Astrocyte (in vitro differentiated cells and primary cell): ENCODE measurements at regions not wholly inside any gene's neighbourhood (a gene's known extent, or its start where the extent isn't known, plus 50 kb on each side); places are given as distances from the start of the nearest gene placed in this dataset.
"Not testable (repeated sequence)": the region's sequence is repeated elsewhere in the genome, so short reads cannot be mapped to it uniquely, and the experiment has no call there.

Experiments
- DNase-seq: peaks from one replicate; pipeline ENCODE4 v3.0.0-alpha.2; 2010; ENCODE audit warnings: low read depth
- FAIRE-seq: peaks from 2 replicates; lab custom pipeline; 2011; peaks lifted over from hg19 to GRCh38; lab: Jason Lieb, UNC
- H2AFZ ChIP-seq: 2 replicates; pipeline ENCODE4 v1.6.0; 2012; ENCODE audit warnings: low read depth, low read length, inconsistent platforms
- H3K27ac ChIP-seq: 2 replicates; pipeline ENCODE4 v1.5.1; 2011; ENCODE audit warnings: low read depth, low read length, inconsistent platforms
- H3K27me3 ChIP-seq: 2 replicates; pipeline ENCODE4 v1.6.0; 2011; ENCODE audit warnings: low read length, inconsistent platforms; ENCODE audit not compliant: insufficient read depth
- H3K36me3 ChIP-seq: 2 replicates; pipeline ENCODE4 v1.5.1; 2011; ENCODE audit warnings: low read length, inconsistent platforms; ENCODE audit not compliant: insufficient read depth
- H3K4me1 ChIP-seq: 2 replicates; pipeline ENCODE4 v1.5.1; 2011; ENCODE audit warnings: low read length, inconsistent platforms; ENCODE audit not compliant: insufficient read depth
- H3K4me2 ChIP-seq: 2 replicates; pipeline ENCODE4 v1.6.0; 2012; ENCODE audit warnings: low read length, inconsistent platforms
- H3K4me3 ChIP-seq: 2 replicates; pipeline ENCODE4 v1.5.1; 2011; ENCODE audit warnings: low read depth, mild to moderate bottlenecking, low read length, inconsistent platforms; ENCODE audit not compliant: insufficient read depth
- H3K79me2 ChIP-seq: 2 replicates; pipeline ENCODE4 v1.6.0; 2012; ENCODE audit warnings: mild to moderate bottlenecking, low read length, inconsistent platforms; ENCODE audit not compliant: insufficient read depth
- H3K9ac ChIP-seq: 2 replicates; pipeline ENCODE4 v1.6.0; 2012; ENCODE audit warnings: mild to moderate bottlenecking, low read length, inconsistent platforms
- H3K9me3 ChIP-seq: 2 replicates; pipeline ENCODE4 v1.5.1; 2012; ENCODE audit warnings: low read depth, mild to moderate bottlenecking, low read length, inconsistent platforms; ENCODE audit not compliant: insufficient read depth
- H4K20me1 ChIP-seq: 2 replicates; pipeline ENCODE4 v1.6.0; 2012; ENCODE audit warnings: low read length, inconsistent platforms; ENCODE audit not compliant: insufficient read depth
- H3K27ac Mint-ChIP-seq: one replicate; pipeline ENCODE4 v1.8.0; 2021; ENCODE audit warnings: mild to moderate bottlenecking, mixed read lengths; ENCODE audit not compliant: unreplicated experiment
- H3K27me3 Mint-ChIP-seq: one replicate; pipeline ENCODE4 v1.8.0; 2021; ENCODE audit warnings: low read depth, mixed read lengths; ENCODE audit not compliant: unreplicated experiment
- H3K36me3 Mint-ChIP-seq: one replicate; pipeline ENCODE4 v1.8.0; 2021; ENCODE audit warnings: low read depth, mixed read lengths; ENCODE audit not compliant: unreplicated experiment
- H3K4me1 Mint-ChIP-seq: one replicate; pipeline ENCODE4 v1.8.0; 2021; ENCODE audit warnings: low read depth, mixed read lengths; ENCODE audit not compliant: unreplicated experiment
- H3K4me3 Mint-ChIP-seq: one replicate; pipeline ENCODE4 v1.8.0; 2021; ENCODE audit warnings: mild to moderate bottlenecking, moderate library complexity, mixed read lengths; ENCODE audit not compliant: unreplicated experiment
- H3K9me3 Mint-ChIP-seq: one replicate; pipeline ENCODE4 v1.8.0; 2021; ENCODE audit warnings: mild to moderate bottlenecking, mixed read lengths; ENCODE audit not compliant: unreplicated experiment
- CTCF ChIP-seq: IDR thresholded peaks from 2 replicates; pipeline ENCODE4 v1.5.1; 2011; ENCODE audit warnings: low read depth, mild to moderate bottlenecking, inconsistent platforms, low read length, moderate library complexity; ENCODE audit not compliant: insufficient read depth
- EZH2 ChIP-seq: IDR thresholded peaks from 2 replicates; pipeline ENCODE4 v1.6.1; 2012; ENCODE audit warnings: mild to moderate bottlenecking, low read length, inconsistent platforms; ENCODE audit not compliant: insufficient read depth

- Mint-ChIP-seq H3K4me1 (no peaks in the 10 kb centered on the region), H3K27me3 (no peaks in the 10 kb centered on the region), H3K27ac (no peak overlapping the region), H3K4me3 (no peak overlapping the region), H3K9me3 (no peaks in the 10 kb centered on the region), H3K36me3 (no peaks in the 10 kb centered on the region)
- H4K20me1 ChIP-seq = no peaks in the 10 kb centered on the region
- no peaks in the 10 kb centered on the region for H3K9me3 ChIP-seq
- H2AFZ ChIP-seq = no peak overlapping the region
- no peak overlapping the region for H3K27ac ChIP-seq
- no peaks in the 10 kb centered on the region for H3K79me2 ChIP-seq
- no peaks in the 10 kb centered on the region for H3K4me1 ChIP-seq
- no peak overlapping the region for H3K4me3 ChIP-seq
- FAIRE-seq (no peak), DNase-seq (no peak)
- no peaks in the 10 kb centered on the region for H3K36me3 ChIP-seq
- no peak for TF ChIP-seq EZH2
- TF ChIP-seq CTCF = no peak
- H3K9ac ChIP-seq = no peak overlapping the region
- H3K4me2 ChIP-seq = no peak overlapping the region
- no peaks in the 10 kb centered on the region for H3K27me3 ChIP-seq
These were observed 189.9 kb downstream of the NKX6-1 start for GRCh38 chr4:84309191-84309590.

DNA sequence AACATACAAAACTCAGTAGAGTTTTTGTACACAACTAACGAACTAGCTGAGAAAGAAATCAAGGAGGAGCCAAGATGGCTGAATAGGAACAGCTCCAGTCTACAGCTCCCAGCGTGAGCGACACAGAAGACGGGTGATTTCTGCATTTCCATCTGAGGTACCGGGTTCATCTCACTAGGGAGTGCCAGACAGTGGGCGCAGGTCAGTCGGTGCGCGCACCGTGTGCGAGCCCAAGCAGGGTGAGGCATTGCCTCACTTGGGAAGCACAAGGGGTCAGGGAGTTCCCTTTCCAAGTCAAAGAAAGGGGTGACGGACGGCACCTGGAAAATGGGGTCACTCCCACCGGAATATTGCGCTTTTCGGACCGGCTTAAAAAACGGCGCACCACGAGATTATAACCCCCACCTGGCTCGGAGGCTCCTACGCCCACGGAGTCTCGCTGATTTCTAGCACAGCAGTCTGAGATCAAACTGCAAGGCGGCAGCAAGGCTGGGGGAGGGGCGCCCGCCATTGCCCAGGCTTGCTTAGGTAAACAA, 200.3 kb downstream of the NKX6-1 start:
- H3K4me3 ChIP-seq, H3K4me1 Mint-ChIP-seq, H3K9me3 Mint-ChIP-seq, H3K36me3 ChIP-seq, H3K4me2 ChIP-seq, H3K9me3 ChIP-seq, H3K27me3 ChIP-seq, H2AFZ ChIP-seq, H3K79me2 ChIP-seq, H3K27ac ChIP-seq, H4K20me1 ChIP-seq, H3K36me3 Mint-ChIP-seq, H3K9ac ChIP-seq, H3K4me1 ChIP-seq, H3K4me3 Mint-ChIP-seq, DNase-seq, H3K27ac Mint-ChIP-seq, H3K27me3 Mint-ChIP-seq, FAIRE-seq: not testable (repeated sequence)

GRCh38 chr4:84298023-84298718, 200.9 kb downstream of the NKX6-1 start:
- Histone ChIP-seq H2AFZ (no peak overlapping the region), H3K79me2 (no peaks in the 10 kb centered on the region), H3K4me2 (no peak overlapping the region), H4K20me1 (no peaks in the 10 kb centered on the region), H3K9ac (no peak overlapping the region), H3K9me3 (no peaks in the 10 kb centered on the region), H3K27ac (no peak overlapping the region), H3K4me1 (no peaks in the 10 kb centered on the region), H3K36me3 (no peaks in the 10 kb centered on the region), H3K27me3 (no peaks in the 10 kb centered on the region), H3K4me3 (no peak overlapping the region)
- H3K36me3 Mint-ChIP-seq = no peaks in the 10 kb centered on the region
- FAIRE-seq (no peak), DNase-seq (no peak)
- H3K27ac Mint-ChIP-seq = no peak overlapping the region
- no peak overlapping the region for H3K4me3 Mint-ChIP-seq
- no peaks in the 10 kb centered on the region for H3K4me1 Mint-ChIP-seq
- no peaks in the 10 kb centered on the region for H3K27me3 Mint-ChIP-seq
- TF ChIP-seq CTCF (no peak), EZH2 (no peak)
- no peaks in the 10 kb centered on the region for H3K9me3 Mint-ChIP-seq
